Astrocyte (in vitro differentiated cells and primary cell): ENCODE measurements at regions not wholly inside any gene's neighbourhood (a gene's known extent, or its start where the extent isn't known, plus 50 kb on each side); places are given as distances from the start of the nearest gene placed in this dataset.

Experiments
- EZH2 ChIP-seq: IDR thresholded peaks from 2 replicates; pipeline ENCODE4 v1.6.1; 2012; ENCODE audit warnings: mild to moderate bottlenecking, low read length, inconsistent platforms; ENCODE audit not compliant: insufficient read depth
- TF ChIP-seq, protein P1 (sequence below): IDR thresholded peaks from 2 replicates; pipeline ENCODE4 v1.5.1; 2011; ENCODE audit warnings: low read depth, mild to moderate bottlenecking, inconsistent platforms, low read length, moderate library complexity; ENCODE audit not compliant: insufficient read depth

DNA sequence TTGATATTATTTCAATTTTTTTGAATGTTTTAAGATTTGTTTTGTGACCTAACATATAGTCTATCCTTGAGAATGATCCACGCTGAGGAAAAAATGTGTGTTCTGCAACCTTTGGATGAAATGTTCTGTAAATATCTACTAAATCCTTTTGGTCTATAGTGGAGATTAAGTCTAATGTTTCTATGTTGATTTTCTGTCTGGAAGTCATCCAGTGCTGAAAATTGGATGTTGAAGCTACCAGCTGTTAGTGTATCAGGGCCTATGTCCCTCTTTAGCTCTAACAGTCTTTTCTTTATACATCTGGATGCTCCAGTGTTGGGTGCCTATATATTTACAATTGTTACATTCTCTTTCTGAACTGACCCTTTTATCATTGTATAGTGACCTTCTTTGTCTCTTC is 422.3 kb downstream of the TMEM232 start:
- TF ChIP-seq, protein P1, sequence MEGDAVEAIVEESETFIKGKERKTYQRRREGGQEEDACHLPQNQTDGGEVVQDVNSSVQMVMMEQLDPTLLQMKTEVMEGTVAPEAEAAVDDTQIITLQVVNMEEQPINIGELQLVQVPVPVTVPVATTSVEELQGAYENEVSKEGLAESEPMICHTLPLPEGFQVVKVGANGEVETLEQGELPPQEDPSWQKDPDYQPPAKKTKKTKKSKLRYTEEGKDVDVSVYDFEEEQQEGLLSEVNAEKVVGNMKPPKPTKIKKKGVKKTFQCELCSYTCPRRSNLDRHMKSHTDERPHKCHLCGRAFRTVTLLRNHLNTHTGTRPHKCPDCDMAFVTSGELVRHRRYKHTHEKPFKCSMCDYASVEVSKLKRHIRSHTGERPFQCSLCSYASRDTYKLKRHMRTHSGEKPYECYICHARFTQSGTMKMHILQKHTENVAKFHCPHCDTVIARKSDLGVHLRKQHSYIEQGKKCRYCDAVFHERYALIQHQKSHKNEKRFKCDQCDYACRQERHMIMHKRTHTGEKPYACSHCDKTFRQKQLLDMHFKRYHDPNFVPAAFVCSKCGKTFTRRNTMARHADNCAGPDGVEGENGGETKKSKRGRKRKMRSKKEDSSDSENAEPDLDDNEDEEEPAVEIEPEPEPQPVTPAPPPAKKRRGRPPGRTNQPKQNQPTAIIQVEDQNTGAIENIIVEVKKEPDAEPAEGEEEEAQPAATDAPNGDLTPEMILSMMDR: no peak
- no peak for TF ChIP-seq EZH2
